Gastrocnemius medialis (tissue), 4 donors: ENCODE measurements at regions not wholly inside any gene's neighbourhood (a gene's known extent, or its start where the extent isn't known, plus 50 kb on each side); places are given as distances from the start of the nearest gene placed in this dataset.
A peak's percentile ranks its signal among the peaks of the same experiment; 100 is the strongest.

Experiments
- POLR2A ChIP-seq, 2 donors: fragments of 450-650 bp; IDR thresholded peaks; one replicate each; pipeline ENCODE4 v1.6.1; 2017; ENCODE audit warnings: antibody characterized with exemption in 2 of 2, mild to moderate bottlenecking in 2 of 2, moderate library complexity in 2 of 2
- TF ChIP-seq, protein P1 (sequence below), 5 experiments: fragments of 450-650 bp in 3 of 5; fragments of 200-600 bp in 2 of 5; sonication (generic) in 2 of 5; IDR thresholded peaks in 4 of 5; conservative IDR thresholded peaks in 1 of 5; 1 replicate in 4 of 5; 2 replicates in 1 of 5; pipeline ENCODE4 v1.5.1; 2016 to 2019; ENCODE audit warnings: antibody characterized with exemption in 5 of 5, mild to moderate bottlenecking in 3 of 5, moderate library complexity in 3 of 5

DNA sequence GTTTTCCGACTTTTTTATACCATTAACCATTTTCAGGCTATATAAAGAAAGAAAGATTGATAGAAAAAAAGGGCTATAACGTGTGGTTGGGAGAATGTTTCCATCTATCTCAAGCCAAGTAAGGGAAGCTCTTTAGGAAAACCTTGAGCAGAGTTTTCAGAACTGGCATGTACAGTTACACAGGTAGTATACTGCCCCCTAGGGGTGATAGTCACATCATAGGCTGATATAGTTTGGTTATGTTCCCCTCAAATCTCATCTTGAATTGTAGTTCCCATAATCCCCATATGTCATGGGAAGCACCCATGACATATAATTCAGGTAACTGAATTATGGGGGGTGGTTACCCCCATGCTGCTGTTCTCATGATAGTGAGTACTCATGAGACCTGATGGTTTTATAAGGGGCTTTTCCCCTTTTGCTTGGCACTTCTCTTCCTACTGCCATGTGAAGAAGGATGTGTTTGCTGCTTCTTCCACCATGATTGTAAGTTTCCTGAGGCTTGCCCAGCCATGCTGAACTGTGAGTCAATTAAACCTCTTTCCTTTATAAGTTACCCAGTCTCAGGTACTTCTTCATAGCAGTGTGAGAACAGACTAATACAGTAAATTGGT, 186.8 kb downstream of the TMA16 start:
- TF ChIP-seq, protein P1, sequence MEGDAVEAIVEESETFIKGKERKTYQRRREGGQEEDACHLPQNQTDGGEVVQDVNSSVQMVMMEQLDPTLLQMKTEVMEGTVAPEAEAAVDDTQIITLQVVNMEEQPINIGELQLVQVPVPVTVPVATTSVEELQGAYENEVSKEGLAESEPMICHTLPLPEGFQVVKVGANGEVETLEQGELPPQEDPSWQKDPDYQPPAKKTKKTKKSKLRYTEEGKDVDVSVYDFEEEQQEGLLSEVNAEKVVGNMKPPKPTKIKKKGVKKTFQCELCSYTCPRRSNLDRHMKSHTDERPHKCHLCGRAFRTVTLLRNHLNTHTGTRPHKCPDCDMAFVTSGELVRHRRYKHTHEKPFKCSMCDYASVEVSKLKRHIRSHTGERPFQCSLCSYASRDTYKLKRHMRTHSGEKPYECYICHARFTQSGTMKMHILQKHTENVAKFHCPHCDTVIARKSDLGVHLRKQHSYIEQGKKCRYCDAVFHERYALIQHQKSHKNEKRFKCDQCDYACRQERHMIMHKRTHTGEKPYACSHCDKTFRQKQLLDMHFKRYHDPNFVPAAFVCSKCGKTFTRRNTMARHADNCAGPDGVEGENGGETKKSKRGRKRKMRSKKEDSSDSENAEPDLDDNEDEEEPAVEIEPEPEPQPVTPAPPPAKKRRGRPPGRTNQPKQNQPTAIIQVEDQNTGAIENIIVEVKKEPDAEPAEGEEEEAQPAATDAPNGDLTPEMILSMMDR (IDR thresholded peaks at IDR 0.05 in 4 of 5, conservative IDR thresholded peaks at IDR 0.05 in 1 of 5), result peak in 2 of 5 experiments; percentile 14 to 33
- no peak for TF ChIP-seq POLR2A (IDR thresholded peaks at IDR 0.05)
